Activated naive CD8-positive, alpha-beta T cell treated with anti-CD3 and anti-CD28 coated beads, Interleukin-2, amount 50 U/mL, for 24 hours (primary cell): ENCODE measurements at regions not wholly inside any gene's neighbourhood (a gene's known extent, or its start where the extent isn't known, plus 50 kb on each side); places are given as distances from the start of the nearest gene placed in this dataset.
"Not testable (repeated sequence)": the region's sequence is repeated elsewhere in the genome, so short reads cannot be mapped to it uniquely, and the experiment has no call there.

Experiments
- ATAC-seq: fragments of 150-1000 bp; cut with Tn5 transposase; one replicate; pipeline ENCODE4 v1.10.0; 2021
- DNase-seq: peaks from one replicate; pipeline ENCODE4 v3.0.0; 2021
- H3K27ac Mint-ChIP-seq: one replicate; pipeline ENCODE4 v1.8.0; 2021; ENCODE audit warnings: mild to moderate bottlenecking, mixed read lengths
- H3K27me3 Mint-ChIP-seq: one replicate; pipeline ENCODE4 v1.8.0; 2021; ENCODE audit warnings: mixed read lengths
- H3K36me3 Mint-ChIP-seq: one replicate; pipeline ENCODE4 v1.8.0; 2021; ENCODE audit warnings: low read depth, mixed read lengths
- H3K4me1 Mint-ChIP-seq: one replicate; pipeline ENCODE4 v1.8.0; 2021; ENCODE audit warnings: mixed read lengths
- H3K4me3 Mint-ChIP-seq: one replicate; pipeline ENCODE4 v1.8.0; 2021; ENCODE audit warnings: mild to moderate bottlenecking, moderate library complexity, mixed read lengths
- H3K9me3 Mint-ChIP-seq: one replicate; pipeline ENCODE4 v1.8.0; 2021; ENCODE audit warnings: mixed read lengths

DNA sequence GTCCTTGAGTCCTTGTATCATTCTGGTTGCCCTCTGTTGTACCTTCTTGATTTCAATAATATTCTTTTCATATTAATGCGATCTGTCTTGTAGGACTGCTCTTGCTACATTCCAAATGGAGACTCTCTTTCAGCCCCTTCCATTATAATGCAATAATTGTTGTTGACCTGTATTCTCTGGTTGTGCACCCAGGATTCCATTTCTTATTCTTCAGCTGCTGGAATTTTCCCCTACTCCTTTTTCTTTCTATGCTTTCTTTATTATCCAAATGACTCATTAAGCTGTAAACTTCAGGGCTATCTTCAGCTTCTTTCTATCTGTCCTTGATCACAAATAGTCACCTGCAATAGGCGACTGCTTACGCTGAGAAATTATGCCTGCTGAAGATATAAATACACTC lies 321.5 kb downstream of the SATB1 start:
- Mint-ChIP-seq H3K4me3 (no peak overlapping the region), H3K27ac (no peak overlapping the region), H3K36me3 (peaks cover 4% of the 10 kb centered on the region), H3K27me3 (peaks cover 4% of the 10 kb centered on the region), H3K9me3 (peaks cover 6% of the 10 kb centered on the region), H3K4me1 (peaks cover 27% of the 10 kb centered on the region)
- DNase-seq (no peak), ATAC-seq (no peak)

GRCh38 chr3:18100121-18100520 lies 325.0 kb downstream of the SATB1 start:
- Mint-ChIP-seq H3K9me3 (peaks cover 19% of the 10 kb centered on the region), H3K4me1 (peaks cover 36% of the 10 kb centered on the region), H3K36me3 (peaks cover 9% of the 10 kb centered on the region), H3K27ac (peak overlapping the region; percentile 92), H3K27me3 (peaks cover 4% of the 10 kb centered on the region), H3K4me3 (peak overlapping the region; percentile 19)
- ATAC-seq (no peak), DNase-seq (no peak)

DNA sequence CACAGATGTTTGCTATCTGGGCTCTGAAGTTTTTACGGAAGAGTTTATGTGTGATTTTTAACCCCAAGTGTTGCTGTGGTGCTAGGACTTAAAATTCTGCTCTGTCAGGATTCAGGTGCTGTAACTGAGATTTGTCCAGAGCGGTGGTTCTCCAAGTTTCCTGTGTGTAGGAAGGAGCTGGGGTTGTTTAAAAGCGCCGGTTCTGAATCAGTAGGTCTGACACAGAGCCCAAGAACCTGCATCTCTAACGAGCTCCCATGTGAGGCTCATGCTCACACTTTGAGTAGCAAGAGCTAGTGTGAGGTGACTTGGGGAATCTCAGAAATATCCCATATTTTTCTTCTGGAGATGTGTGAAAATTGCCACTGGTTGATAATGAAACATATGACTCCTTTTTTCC lies 325.5 kb downstream of the SATB1 start:
- Mint-ChIP-seq H3K27ac (peak overlapping the region; percentile 92), H3K36me3 (peaks cover 9% of the 10 kb centered on the region), H3K9me3 (peaks cover 19% of the 10 kb centered on the region), H3K4me3 (peak overlapping the region; percentile 19), H3K27me3 (peaks cover 4% of the 10 kb centered on the region), H3K4me1 (peaks cover 36% of the 10 kb centered on the region)
- peak; percentile 16 for DNase-seq
- ATAC-seq = peak; percentile 73

GRCh38 chr3:18098960-18099587 lies 326.1 kb downstream of the SATB1 start:
- DNase-seq (peak; percentile 67), ATAC-seq (peak; percentile 96)
- peak overlapping the region; percentile 19 for H3K4me3 Mint-ChIP-seq
- peaks cover 14% of the 10 kb centered on the region for H3K9me3 Mint-ChIP-seq
- peaks cover 9% of the 10 kb centered on the region for H3K36me3 Mint-ChIP-seq
- H3K27me3 Mint-ChIP-seq = peaks cover 4% of the 10 kb centered on the region
- peaks cover 36% of the 10 kb centered on the region for H3K4me1 Mint-ChIP-seq
- H3K27ac Mint-ChIP-seq = peak overlapping the region; percentile 92

- no peak overlapping the region for H3K4me3 Mint-ChIP-seq
- peaks cover 36% of the 10 kb centered on the region for H3K4me1 Mint-ChIP-seq
- peaks cover 4% of the 10 kb centered on the region for H3K27me3 Mint-ChIP-seq
- H3K27ac Mint-ChIP-seq = no peak overlapping the region
- peaks cover 13% of the 10 kb centered on the region for H3K9me3 Mint-ChIP-seq
- DNase-seq (no peak), ATAC-seq (no peak)
- H3K36me3 Mint-ChIP-seq = peaks cover 9% of the 10 kb centered on the region
Measured at GRCh38 chr3:18097989-18098388, 327.1 kb downstream of the SATB1 start.

DNA sequence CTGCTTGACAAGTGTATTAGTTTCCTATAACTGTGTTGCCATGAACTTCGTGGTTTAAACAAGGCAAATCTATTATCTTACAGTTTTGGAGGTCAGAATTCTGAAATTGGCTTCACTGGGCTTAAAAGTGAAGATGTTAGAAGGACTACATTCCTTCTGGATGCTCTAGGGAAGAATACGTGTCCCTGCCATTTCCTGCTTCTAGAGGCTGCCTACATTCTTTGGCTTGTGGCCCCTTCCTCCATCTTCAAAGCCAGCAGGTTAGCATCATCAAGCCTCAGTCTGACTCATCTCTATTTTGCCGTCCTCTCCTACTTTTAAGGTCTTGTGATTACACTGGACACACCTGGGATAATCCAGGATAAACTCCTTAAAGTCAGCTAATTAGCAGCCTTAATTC lies 327.7 kb downstream of the SATB1 start:
- no peak overlapping the region for H3K4me3 Mint-ChIP-seq
- H3K27me3 Mint-ChIP-seq = peaks cover 4% of the 10 kb centered on the region
- peaks cover 9% of the 10 kb centered on the region for H3K36me3 Mint-ChIP-seq
- peaks cover 18% of the 10 kb centered on the region for H3K9me3 Mint-ChIP-seq
- peaks cover 36% of the 10 kb centered on the region for H3K4me1 Mint-ChIP-seq
- ATAC-seq (no peak), DNase-seq (no peak)
- no peak overlapping the region for H3K27ac Mint-ChIP-seq

DNA sequence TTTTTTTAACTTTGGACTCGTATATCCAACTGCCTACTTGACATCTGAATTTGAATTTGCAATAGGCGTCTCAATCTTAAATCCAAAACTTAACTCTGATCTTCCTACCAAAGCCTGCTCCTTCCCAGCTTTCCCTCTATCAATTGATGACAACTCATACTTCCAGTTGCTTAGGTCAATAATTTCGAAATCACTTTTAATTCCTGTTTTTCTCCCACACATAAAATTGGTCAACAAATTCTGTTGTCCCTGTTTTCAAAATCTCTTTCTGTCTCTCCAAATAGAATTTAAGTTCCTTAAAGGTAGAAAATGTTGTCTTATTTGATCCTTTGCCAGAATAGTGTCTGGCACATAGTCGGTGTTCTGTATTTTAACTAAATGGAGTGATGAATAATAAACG lies 332.4 kb downstream of the SATB1 start:
- ATAC-seq (no peak), DNase-seq (no peak)
- H3K4me1 Mint-ChIP-seq = peaks cover 11% of the 10 kb centered on the region
- peaks cover 15% of the 10 kb centered on the region for H3K9me3 Mint-ChIP-seq
- no peak overlapping the region for H3K27ac Mint-ChIP-seq
- peaks cover 2% of the 10 kb centered on the region for H3K36me3 Mint-ChIP-seq
- H3K27me3 Mint-ChIP-seq = no peaks in the 10 kb centered on the region
- H3K4me3 Mint-ChIP-seq = no peak overlapping the region

GRCh38 chr3:18090377-18090776 lies 334.8 kb downstream of the SATB1 start:
- DNase-seq (no peak), ATAC-seq (no peak)
- H3K4me3 Mint-ChIP-seq = no peak overlapping the region
- H3K27ac Mint-ChIP-seq = no peak overlapping the region
- H3K9me3 Mint-ChIP-seq = peaks cover 4% of the 10 kb centered on the region
- H3K4me1 Mint-ChIP-seq = peaks cover 27% of the 10 kb centered on the region
- H3K27me3 Mint-ChIP-seq = peaks cover 6% of the 10 kb centered on the region
- no peaks in the 10 kb centered on the region for H3K36me3 Mint-ChIP-seq

DNA sequence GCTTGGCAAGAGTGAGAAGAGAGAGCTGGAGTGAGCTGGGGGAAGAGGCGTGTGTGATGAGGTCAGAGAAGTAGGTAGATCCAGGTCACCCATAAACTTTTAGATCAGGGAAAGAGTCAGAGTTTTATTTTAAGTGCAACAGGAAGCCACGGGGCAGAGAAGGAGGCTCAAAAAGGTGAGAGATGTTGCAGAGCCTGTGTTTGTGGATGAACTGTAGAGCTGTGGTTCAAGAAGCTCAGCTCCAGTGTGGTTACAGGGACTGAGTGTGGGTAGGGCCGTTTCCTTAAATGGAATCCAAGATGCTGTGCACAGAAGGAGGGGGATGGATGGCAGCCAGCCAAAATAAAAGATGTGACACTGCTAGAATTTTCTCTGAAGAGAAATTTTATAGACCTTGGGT lies 337.2 kb downstream of the SATB1 start:
- H3K4me3 Mint-ChIP-seq = no peak overlapping the region
- no peak overlapping the region for H3K27ac Mint-ChIP-seq
- peaks cover 30% of the 10 kb centered on the region for H3K4me1 Mint-ChIP-seq
- H3K9me3 Mint-ChIP-seq = peaks cover 4% of the 10 kb centered on the region
- H3K27me3 Mint-ChIP-seq = peaks cover 11% of the 10 kb centered on the region
- peak; percentile 72 for ATAC-seq
- no peaks in the 10 kb centered on the region for H3K36me3 Mint-ChIP-seq
- DNase-seq = peak; percentile 8

DNA sequence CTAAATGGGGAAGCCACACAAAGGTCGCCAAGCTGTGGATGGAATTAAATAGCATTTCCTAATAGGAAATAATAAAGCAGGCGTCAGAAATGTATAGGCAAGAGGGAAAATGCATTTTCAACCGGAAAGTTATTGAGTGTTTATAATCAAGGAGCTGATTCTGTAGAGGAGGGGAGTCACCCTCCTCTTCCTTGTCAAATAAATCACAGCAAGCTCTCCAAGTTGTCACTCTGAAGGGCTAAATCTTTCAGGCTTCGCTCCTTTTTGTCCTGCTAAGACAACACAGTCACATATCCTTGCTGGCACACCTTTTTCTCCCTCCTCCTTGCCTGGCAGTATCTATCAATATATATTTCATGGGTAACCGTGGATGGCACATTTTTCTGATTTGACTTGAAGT lies 338.4 kb downstream of the SATB1 start:
- Mint-ChIP-seq H3K9me3 (no peaks in the 10 kb centered on the region), H3K4me3 (no peak overlapping the region), H3K4me1 (peaks cover 30% of the 10 kb centered on the region), H3K27me3 (peaks cover 11% of the 10 kb centered on the region), H3K36me3 (no peaks in the 10 kb centered on the region), H3K27ac (no peak overlapping the region)
- ATAC-seq (no peak), DNase-seq (no peak)

- Mint-ChIP-seq H3K4me1 (peaks cover 30% of the 10 kb centered on the region), H3K4me3 (no peak overlapping the region), H3K9me3 (no peaks in the 10 kb centered on the region), H3K36me3 (no peaks in the 10 kb centered on the region), H3K27me3 (peaks cover 11% of the 10 kb centered on the region), H3K27ac (no peak overlapping the region)
- ATAC-seq (peak; percentile 33), DNase-seq (no peak)
Measured at GRCh38 chr3:18086078-18086477, 339.1 kb downstream of the SATB1 start.

- Mint-ChIP-seq H3K4me3 (no peak overlapping the region), H3K27ac (no peak overlapping the region), H3K9me3 (no peaks in the 10 kb centered on the region), H3K27me3 (peaks cover 11% of the 10 kb centered on the region), H3K36me3 (no peaks in the 10 kb centered on the region), H3K4me1 (peaks cover 30% of the 10 kb centered on the region)
- ATAC-seq (no peak), DNase-seq (no peak)
Measured at GRCh38 chr3:18085429-18085828, 339.7 kb downstream of the SATB1 start.

DNA sequence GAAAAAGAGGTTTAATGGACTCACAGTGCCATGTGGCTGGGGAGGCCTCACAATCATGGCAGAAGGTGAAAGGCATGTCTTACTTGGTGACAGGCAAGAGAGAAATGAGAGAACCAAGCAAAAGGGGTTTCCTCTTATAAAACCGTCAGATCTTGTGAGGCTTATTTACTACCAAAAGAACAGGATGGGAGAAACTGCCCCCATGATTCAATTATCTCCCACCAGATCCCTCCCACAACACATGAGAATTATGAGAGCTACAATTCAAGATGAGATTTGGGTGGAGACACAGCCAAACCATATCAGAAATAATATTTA lies 340.8 kb upstream of the TBC1D5 start:
- H3K4me3 Mint-ChIP-seq = not testable (repeated sequence)

DNA sequence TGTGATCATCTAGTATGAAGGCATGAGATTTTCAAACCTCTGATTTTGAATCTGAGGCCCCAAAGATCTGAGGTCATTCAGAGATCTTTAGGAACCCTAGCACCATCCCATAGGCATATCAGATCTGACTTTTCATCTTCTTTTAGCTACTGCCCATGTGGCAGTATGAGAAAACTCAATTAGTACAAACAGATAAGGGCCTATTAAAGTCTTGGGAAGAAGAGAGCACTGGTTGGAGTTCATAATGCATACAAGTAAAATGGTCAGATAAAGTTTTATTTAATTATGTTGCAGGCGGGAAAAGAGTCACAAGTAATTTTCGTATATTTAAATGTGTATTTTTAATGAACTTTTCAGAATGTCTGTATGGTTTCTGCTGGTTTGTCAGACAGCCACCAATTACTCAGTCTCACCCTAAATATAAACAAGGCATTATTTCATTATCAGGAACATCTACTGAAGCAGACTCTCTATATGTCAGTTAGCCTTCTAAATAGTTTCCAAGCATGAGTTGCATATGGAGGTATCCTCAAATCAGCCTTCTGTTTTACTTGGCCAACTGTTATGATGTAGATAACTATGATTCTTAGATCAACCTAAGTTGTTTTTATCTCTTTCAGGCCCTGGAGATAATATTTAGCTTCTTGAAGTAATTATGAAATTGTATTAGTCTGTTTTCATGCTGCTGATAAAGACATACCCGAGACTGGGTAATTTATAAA lies 340.3 kb upstream of the TBC1D5 start:
- Mint-ChIP-seq H3K9me3 (no peaks in the 10 kb centered on the region), H3K27me3 (peaks cover 13% of the 10 kb centered on the region), H3K27ac (no peak overlapping the region)

More for the DNA sequence above, 340.8 kb upstream of the TBC1D5 start:
- not testable (repeated sequence) for ATAC-seq, DNase-seq, H3K9me3 Mint-ChIP-seq, H3K36me3 Mint-ChIP-seq, H3K27ac Mint-ChIP-seq
- Mint-ChIP-seq H3K27me3 (peaks cover 13% of the 10 kb centered on the region), H3K4me1 (peaks cover 28% of the 10 kb centered on the region)

GRCh38 chr3:18080198-18080689 lies 337.8 kb upstream of the TBC1D5 start:
- Mint-ChIP-seq H3K4me3 (no peak overlapping the region), H3K9me3 (no peaks in the 10 kb centered on the region), H3K4me1 (peaks cover 4% of the 10 kb centered on the region), H3K36me3 (no peaks in the 10 kb centered on the region), H3K27ac (no peak overlapping the region), H3K27me3 (peaks cover 8% of the 10 kb centered on the region)
- ATAC-seq (no peak), DNase-seq (no peak)

More for the DNA sequence above, 340.3 kb upstream of the TBC1D5 start:
- H3K4me1 Mint-ChIP-seq = peaks cover 23% of the 10 kb centered on the region
- no peak overlapping the region for H3K4me3 Mint-ChIP-seq
- no peaks in the 10 kb centered on the region for H3K36me3 Mint-ChIP-seq
- DNase-seq (no peak), ATAC-seq (no peak)
